22Rv1 (cell line): ENCODE measurements at regions not wholly inside any gene's neighbourhood (a gene's known extent, or its start where the extent isn't known, plus 50 kb on each side); places are given as distances from the start of the nearest gene placed in this dataset.

Experiments
- H3K27ac ChIP-seq: fragments of 450-650 bp; 2 replicates; pipeline ENCODE4 v1.5.1; 2017
- CTCF ChIP-seq: fragments of 450-650 bp; IDR thresholded peaks from 2 replicates; pipeline ENCODE4 v1.5.1; 2017; ENCODE audit warnings: mild to moderate bottlenecking
- ZFX ChIP-seq: fragments of 450-650 bp; IDR thresholded peaks from 2 replicates; pipeline ENCODE4 v1.6.1; 2017; ENCODE audit warnings: antibody characterized with exemption, borderline replicate concordance

- TF ChIP-seq CTCF (no peak), ZFX (no peak)
Measured at GRCh38 chr20:62545901-62546525, 70.2 kb upstream of the GATA5 start.

GRCh38 chr20:62546606-62547005, 70.8 kb upstream of the GATA5 start:
- H3K27ac ChIP-seq: no peak overlapping the region
- no peak for TF ChIP-seq CTCF
- no peak for TF ChIP-seq ZFX

More at GRCh38 chr20:62545901-62546525, 70.2 kb upstream of the GATA5 start:
- H3K27ac ChIP-seq: no peak overlapping the region

- TF ChIP-seq ZFX (no peak), CTCF (no peak)
- no peak overlapping the region for H3K27ac ChIP-seq
Measured at GRCh38 chr20:62547364-62547763, 71.6 kb upstream of the GATA5 start.

GRCh38 chr20:62548471-62548870, 72.7 kb upstream of the GATA5 start:
- TF ChIP-seq ZFX: no peak
- no peak for TF ChIP-seq CTCF
- no peak overlapping the region for H3K27ac ChIP-seq

GRCh38 chr20:62549029-62549428, 73.2 kb upstream of the GATA5 start:
- TF ChIP-seq CTCF (no peak), ZFX (no peak)

GRCh38 chr20:62549499-62550086, 73.8 kb upstream of the GATA5 start:
- H3K27ac ChIP-seq: no peak overlapping the region
- 0 out of 2 replicates have a peak, but pooled peaks have one; percentile 8 for TF ChIP-seq CTCF
- TF ChIP-seq ZFX: no peak

More at GRCh38 chr20:62549029-62549428, 73.2 kb upstream of the GATA5 start:
- no peak overlapping the region for H3K27ac ChIP-seq

GRCh38 chr20:62550087-62550632, 74.4 kb upstream of the GATA5 start:
- H3K27ac ChIP-seq: no peak overlapping the region
- TF ChIP-seq ZFX (no peak), CTCF (no peak)
